Epithelial cell of prostate (primary cell): ENCODE measurements at regions not wholly inside any gene's neighbourhood (a gene's known extent, or its start where the extent isn't known, plus 50 kb on each side); places are given as distances from the start of the nearest gene placed in this dataset.
"Not testable (repeated sequence)": the region's sequence is repeated elsewhere in the genome, so short reads cannot be mapped to it uniquely, and the experiment has no call there.

Source experiments
- DNase-seq: peaks from one replicate; pipeline ENCODE4 v3.0.0-alpha.2; 2011; ENCODE audit warnings: low read depth, low spot score
- H3K27ac ChIP-seq: fragments of 450-650 bp; 2 replicates; pipeline ENCODE4 v1.5.1; 2017; ENCODE audit warnings: mild to moderate bottlenecking

DNA sequence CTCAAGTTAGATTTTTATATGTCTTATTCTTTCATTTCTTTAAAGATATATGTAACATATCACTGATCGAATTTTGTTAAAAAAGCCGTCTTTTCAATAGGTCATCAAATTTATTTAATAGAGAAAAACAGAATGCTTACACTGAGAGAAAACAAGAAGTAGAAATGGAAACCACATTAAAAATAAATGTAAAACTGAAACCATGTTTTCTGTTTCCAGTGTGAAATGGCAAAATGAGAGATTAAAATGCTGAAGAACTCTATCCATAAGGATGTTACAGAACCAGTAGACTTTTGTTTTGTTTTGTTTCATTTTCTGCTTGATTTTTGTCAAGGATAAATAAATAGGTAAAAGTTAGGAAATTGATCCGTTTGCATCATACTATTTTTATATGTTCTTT, 210.1 kb downstream of the PRDM9 start:
- H3K27ac ChIP-seq = no peak overlapping the region
- DNase-seq = no peak

DNA sequence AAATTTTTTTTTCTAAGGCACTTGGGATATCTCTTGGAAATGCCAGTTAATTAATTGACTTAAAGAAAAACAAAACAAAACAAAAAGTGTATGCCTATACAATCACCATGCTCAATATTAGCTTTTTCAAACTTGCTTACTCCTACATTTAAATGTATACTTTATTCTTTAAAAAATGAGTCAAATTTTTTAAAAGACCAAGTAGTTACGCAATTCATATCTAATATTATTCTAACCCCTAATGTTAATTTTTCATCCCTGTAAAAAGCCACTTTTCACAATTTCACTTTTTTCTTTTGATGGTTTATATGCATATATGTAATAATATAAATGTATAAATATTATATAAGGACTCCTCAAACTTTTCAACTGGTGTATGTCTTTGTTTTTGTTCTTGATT, 211.2 kb downstream of the PRDM9 start:
- H3K27ac ChIP-seq = no peak overlapping the region
- DNase-seq = no peak

DNA sequence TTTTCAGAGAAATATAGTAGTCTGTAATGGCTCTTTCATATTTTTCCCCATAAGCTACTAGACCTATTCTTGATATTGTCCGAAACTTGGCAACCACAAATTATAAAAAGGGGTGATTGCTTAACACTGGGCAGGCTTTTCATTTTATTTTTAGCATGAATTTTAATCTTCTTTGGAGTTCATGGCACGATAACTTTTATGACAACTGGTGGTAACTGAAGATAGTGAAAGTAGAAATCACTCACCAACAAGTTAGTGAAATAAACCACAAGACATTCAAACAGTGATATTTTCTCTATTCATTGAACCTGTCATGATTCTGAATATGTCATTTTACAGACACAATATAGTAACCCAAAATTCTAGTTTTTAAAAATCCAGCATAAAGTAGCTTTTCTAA, 213.9 kb downstream of the PRDM9 start:
- no peak overlapping the region for H3K27ac ChIP-seq
- DNase-seq = no peak

DNA sequence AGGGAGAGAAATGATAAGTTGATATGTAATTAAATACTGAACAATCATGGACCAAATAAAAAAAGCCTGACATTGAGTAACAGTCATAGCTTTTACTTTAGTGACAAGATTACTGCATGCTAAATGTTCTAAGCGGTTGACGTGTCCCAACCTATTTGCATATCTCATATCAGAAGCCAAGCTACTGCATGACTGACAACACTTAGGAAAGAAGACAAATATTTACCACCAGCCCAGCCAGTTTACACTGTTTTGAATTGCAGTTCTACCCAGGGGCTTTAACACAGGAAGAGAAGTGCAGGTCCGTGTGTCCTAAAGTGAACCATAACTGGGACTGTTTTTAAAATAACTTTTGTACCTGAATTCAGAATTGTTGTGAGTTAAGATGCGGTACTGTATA, 219.9 kb downstream of the PRDM9 start:
- no peak for DNase-seq
- no peak overlapping the region for H3K27ac ChIP-seq

DNA sequence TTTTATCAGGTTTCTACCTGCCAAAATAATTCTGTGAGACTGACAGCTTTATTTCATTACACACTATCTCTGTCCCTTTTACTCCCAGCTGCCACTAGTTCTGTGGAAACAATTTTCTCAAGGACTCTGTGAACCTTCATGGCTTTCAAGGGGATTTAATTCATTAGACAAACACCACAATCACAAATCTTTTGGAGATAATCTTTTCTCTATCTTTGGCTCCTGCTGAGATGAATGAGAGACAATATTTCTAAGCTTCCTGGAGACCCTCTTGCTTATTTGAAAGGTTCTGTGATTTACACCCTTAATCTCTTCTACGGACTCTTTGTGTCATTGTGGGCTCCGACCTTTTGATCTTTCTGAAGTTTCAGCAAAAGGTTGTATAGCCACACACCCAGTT, 222.6 kb downstream of the PRDM9 start:
- no peak overlapping the region for H3K27ac ChIP-seq
- no peak for DNase-seq

DNA sequence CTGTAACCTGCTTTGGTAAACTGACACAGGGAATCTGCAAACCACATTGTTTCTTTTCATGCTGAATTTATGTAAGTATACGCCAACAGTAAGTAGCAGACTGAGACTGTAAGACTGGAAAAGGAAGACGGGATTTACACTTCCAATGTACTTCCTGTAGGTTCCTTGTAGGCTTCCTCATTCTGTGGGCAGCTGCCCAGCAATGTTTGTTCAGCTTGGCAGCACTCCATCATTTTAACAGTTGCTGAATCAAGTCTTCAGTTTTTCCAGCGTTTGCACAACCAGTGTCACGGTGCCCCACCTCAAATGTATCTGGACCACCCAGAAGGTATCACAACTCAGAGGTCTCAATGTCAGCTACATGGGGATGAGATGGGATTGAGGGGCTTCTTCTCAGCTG, 232.6 kb downstream of the PRDM9 start:
- no peak for DNase-seq
- H3K27ac ChIP-seq = no peak overlapping the region

DNA sequence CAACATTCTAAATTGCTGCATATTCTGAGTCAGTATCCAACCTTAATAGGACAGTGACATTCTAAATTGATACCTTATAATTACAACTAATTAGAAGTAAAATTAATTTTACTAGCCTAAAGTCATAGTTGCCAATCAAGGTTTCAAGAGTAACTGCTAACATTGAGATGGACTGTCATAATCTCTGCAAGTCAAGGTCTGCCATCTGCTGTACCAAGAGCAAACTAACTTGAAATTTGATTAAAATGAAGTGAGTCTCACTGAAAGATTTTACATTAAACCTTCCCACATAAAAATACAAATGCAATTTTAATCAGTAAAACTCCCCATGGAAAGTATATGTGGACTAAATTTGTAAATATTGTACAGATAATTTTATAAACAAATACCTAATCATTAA, 235.3 kb downstream of the PRDM9 start:
- no peak for DNase-seq
- H3K27ac ChIP-seq = no peak overlapping the region

DNA sequence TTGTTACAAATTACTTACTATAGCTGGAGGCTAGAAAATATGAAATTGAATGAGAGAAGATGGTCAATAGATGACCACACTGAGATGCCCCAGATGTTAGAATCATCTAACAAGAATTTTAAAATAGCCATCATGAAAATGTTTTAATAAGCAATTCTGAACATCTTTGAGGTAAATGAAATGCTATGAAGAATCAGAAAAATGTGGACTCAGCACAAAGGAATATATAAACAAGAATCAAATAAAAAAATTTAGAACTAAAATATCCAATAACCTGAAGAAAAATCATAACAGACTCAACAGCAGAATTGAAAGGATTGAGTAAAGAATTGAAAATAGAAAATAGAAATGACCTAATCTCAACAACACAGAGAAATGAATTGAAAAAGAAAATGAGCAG, 248.5 kb downstream of the PRDM9 start:
- DNase-seq = no peak
- no peak overlapping the region for H3K27ac ChIP-seq

DNA sequence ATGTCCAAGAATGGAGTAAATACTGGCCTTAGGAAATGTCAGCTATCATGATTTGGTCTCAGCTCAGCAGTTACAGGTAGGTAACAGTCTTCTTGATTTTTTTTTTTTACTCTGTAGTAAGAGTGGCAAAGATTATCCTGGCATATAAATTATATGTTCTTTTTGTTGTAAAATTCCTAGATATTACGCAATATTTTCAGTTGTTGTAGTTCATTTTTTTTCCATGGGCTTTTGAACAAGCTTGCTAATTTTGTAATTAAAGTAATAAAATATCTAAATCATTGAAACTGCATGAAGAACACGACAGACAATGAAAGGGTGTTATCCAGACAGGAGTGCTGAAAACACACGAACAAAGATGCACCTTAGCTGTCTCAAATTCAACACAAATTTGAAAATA, 249.4 kb downstream of the PRDM9 start:
- no peak for DNase-seq

DNA sequence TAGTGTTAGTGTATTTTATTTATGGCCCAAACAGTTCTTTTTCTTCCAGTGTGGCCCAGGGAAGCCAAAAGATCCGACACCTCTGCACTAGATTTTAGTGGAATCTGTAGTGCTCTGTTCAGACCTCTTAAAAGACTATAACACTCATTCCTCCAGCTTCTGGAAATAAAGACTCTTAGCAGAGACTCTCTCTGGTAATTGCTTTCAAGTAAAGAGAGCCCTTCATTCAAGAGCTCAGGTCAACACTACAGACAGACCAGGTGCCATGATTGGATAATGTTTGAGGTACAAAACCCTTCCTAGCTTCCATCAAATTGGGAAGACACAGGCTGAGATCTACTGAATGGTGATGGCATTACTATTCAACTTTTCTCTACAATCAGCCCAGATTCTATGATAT, 255.8 kb downstream of the PRDM9 start:
- DNase-seq = no peak
- H3K27ac ChIP-seq = no peak overlapping the region

More for the DNA sequence above, 249.4 kb downstream of the PRDM9 start:
- no peak overlapping the region for H3K27ac ChIP-seq

DNA sequence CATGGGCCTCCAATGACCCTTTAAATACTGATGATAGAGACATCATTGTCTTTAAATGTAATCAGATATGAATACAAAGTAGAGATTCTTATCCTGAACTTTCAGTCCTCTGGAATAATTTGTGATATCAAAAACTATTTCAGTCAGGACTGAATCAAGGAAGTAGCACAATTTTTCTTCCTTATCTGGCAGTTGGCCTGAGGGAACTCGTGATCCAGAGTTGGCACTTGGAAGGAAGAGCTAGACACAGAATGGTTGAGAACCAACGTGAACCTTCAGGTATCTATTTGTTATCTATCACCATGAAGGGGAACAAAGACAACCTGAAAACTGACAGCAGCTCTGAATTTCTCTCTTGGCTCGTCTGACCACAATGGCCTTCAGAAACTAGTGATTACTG, 269.3 kb downstream of the PRDM9 start:
- no peak overlapping the region for H3K27ac ChIP-seq
- no peak for DNase-seq

DNA sequence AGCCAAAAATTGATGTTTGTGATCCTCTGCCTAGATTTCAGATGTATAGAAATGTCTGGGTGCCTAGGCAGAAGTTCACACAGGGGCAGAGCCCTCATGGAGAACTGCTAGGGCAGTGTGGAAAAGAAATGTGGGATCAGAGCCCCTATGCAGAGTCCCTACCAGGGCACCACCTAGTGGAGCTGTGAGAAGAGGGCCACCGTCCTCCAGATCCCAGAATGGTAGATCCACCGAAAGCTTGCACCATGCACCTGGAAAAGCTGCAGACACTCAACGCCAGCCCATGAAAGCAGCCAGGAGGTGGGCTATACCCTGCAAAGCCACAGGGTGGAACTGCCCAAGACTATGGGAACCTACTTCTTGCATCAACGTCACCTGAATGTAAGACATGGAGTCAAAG, 292.9 kb downstream of the PRDM9 start:
- not testable (repeated sequence) for H3K27ac ChIP-seq, DNase-seq

DNA sequence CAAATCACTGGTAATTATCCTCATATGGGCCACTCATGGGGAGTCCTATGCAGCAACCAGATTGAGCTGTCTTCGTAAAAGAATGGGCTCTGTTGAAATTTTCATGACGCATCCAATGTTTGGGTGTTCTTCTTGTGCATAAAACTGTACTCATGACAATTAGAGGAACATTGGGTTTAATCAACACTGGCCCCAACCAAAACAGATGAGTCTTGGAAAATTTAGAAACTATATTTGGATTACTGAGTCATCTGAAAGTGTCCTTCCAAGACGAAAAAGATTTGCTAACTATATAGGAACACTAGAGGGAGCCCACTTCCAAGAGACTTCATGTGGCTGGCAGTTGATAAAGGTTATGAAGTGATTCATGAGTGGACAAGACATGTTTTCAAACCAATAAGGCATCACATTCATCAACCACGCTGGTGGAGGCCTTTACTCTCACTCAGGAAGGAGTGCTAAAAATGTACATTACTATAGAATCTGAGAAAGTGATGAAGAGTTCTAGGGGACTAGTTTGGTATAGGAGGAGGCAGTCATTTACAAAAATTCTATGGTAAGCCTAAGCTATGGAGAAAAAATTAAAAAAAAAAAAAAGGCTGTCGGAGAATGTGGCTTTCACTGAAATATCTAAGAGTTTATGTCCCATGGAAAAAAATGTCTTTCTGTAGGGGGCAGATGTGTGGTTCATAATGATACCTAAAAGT, 313.5 kb downstream of the PRDM9 start:
- peak; percentile 22 for DNase-seq
- H3K27ac ChIP-seq = no peak overlapping the region

DNA sequence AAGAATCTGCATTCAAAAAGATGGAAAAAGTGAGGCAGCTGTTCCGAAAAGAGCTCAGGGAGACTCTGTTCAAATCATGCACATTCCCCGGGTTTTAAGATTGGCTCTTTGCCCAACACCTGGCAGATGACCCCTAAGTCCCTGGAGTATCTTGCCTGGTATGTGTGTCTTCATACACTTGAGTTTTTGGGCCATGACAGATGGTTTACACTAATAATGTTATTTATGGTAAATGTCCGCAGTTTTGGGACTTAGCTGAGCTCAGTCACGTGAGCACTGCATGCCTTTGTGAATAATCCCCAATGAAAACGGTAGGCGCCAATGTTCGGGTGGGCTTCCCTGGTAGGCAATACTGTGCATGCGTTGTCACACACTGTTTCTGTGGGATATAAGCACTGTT, 316.1 kb downstream of the PRDM9 start:
- DNase-seq = no peak

DNA sequence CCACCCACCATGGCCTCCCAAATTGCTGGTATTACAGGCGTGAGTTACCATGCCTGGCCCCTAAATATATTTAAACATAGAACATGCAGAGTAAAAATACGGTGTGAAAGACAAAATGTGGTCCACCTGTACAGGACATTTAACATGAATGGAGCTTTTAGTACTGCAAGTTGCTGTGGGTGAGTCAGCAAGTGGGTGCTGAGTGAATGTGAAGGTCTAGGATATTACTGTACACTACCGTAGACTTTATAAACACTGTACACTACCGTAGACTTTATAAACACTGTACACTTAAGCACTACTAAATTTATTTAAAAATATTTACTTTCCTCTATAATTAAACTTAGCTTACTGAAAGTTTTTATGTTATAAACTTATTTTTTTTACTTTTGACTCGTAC, 317.8 kb downstream of the PRDM9 start:
- no peak overlapping the region for H3K27ac ChIP-seq
- no peak for DNase-seq

More for the DNA sequence above, 316.1 kb downstream of the PRDM9 start:
- no peak overlapping the region for H3K27ac ChIP-seq

DNA sequence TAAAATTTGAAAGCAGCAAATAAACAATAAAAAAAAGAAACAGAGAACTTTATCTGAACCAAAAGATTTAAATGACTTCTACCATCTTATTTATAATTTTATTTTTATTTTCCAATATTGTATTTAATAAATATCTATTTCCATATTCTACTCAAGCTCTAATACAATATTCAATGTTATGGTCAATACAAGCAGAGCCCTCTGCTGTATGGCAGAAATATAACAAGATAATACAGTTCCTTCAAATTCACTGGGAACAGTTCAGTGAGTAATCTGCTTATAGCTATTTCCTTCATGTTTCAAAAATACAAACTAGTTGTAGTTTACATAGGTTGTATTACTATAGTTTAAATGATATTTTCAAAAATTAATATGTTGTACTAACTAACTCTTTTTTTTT, 332.7 kb downstream of the PRDM9 start:
- no peak for DNase-seq

DNA sequence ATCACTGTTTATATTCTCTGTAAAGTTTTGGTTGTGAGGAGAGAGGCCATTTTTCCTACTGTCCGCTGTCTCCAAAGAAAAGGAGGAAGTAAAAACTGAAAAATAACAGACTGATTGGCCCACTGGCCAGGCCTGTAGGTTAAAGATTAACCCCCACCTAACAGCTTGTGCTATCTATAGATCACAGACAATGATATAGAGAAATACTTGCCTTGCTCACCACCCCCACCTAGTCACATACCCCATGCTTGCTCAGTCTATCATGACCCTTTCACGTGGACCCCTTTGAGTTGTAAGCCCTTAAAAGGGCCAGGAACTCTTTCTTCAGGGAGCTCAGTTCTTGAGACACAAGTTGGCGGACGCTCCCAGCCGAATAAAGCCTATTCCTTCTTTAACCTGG, 357.4 kb downstream of the PRDM9 start:
- DNase-seq = no peak
- no peak overlapping the region for H3K27ac ChIP-seq

More for the DNA sequence above, 332.7 kb downstream of the PRDM9 start:
- H3K27ac ChIP-seq = no peak overlapping the region

DNA sequence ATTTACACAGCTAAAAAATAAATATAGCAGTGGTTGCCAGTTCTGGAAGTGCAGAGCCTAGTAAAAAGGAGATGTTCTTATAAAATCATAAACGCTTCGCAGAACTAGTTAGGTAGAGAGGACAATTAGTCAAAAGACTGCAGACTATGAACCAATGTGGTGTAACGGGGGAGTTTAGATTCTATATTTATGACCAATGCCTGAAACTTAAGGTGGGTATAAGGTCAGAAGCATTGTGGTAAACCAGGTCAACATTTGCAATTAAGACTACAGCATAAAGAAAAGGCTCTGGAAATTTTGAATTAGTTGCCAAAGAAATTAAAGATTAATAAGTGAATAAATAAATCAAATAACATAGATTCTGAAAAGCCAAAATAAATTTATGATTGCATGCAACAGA, 370.4 kb downstream of the PRDM9 start:
- no peak overlapping the region for H3K27ac ChIP-seq
- no peak for DNase-seq

DNA sequence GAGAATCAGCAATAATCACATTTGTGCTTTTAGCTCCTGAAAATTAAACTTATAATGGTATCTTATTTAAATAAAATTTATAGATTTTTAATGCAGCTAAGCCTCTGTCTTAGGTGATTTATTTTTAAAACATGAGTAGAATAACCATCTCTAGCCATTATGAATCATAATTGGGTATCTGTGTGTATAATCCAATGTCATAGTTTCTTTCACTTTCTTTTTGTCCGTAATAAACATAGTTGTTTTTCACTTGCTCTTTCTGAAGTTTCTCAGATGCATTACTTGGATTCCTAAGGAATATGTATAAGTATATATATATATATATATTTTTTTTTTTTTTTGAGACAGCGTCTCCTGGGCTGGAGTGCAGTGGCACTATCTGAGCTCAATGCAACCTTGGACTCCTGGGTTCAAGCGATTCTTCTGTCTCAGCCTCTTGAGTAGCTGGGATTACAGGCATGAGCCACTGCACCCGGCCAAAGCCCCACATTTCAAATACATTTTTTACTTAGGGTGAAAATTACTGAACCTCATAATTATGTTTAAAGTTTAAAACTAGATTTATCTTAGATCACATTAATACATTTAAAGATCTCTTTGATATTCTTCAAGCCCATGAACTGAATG, 377.1 kb downstream of the PRDM9 start:
- DNase-seq = no peak
- no peak overlapping the region for H3K27ac ChIP-seq

DNA sequence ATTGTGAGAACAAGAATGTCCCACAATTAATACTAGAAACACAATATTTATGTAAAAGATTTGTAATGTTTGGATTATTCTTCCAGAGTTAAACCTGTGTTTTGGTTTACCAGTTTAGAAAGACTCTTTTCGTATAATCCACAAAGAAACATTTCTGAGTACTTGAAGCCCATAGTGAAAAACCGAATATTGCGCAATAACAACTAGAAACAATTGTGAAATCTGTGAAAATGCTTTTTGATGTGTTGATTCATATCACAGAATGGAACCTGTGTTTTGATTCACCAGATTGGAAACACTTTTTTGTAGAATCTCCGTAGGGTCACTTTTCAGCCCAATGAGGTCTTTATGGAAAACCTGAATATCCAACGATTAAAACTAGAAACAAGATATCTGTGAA, 386.2 kb downstream of the PRDM9 start:
- no peak overlapping the region for H3K27ac ChIP-seq

DNA sequence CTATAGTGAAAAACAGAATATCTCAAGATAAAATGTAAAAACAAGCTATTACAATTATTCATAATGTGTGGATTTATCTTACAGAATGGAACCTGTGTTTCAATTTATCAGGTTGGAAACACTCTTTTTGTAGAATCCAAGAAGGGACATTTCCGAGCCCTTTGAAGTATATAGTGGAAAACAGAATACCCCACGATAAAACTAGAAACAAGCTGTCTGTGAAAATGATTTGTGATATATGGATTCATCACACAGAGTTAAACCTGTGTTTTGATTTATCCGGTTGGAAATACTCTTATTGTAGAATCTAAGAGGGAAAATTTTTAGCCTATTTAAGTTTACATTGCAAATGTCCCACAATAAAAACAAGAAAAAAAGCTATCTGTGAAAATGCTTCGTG, 388.2 kb downstream of the PRDM9 start:
- H3K27ac ChIP-seq = no peak overlapping the region
- DNase-seq = no peak

More for the DNA sequence above, 386.2 kb downstream of the PRDM9 start:
- no peak for DNase-seq

DNA sequence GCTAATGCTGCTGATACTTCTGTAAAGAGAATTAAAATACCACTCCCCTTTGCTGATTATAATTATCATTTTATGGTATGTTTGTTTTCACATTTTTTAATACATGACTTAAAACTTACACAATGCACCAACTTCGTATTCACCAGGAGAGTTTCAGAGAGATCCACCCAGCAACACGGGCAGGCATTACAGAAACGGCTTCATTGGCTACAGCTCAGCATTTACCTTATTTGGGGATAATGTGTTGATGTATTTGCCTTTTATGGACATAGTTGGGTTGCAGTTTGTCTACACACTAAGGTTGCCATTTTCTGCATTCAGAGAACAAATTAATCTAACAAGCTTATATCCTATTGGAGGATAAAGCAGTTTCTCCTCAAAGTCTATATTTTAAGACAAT, 423.6 kb downstream of the PRDM9 start:
- no peak overlapping the region for H3K27ac ChIP-seq
- no peak for DNase-seq
